ENCODE measurements at regions not wholly inside any gene's neighbourhood (a gene's known extent, or its start where the extent isn't known, plus 50 kb on each side); places are given as distances from the start of the nearest gene placed in this dataset.

GRCh38 chr13:84399320-84400085 lies 517.2 kb upstream of the SLITRK1 start:
- no peak for FAIRE-seq

- no peak for FAIRE-seq
Measured at GRCh38 chr13:84393981-84394625, 511.8 kb upstream of the SLITRK1 start.

GRCh38 chr13:84380866-84381265 lies 498.6 kb upstream of the SLITRK1 start:
- FAIRE-seq = no peak

- FAIRE-seq = no peak
Measured at GRCh38 chr13:84377106-84377505, 494.8 kb upstream of the SLITRK1 start.

GRCh38 chr13:84366506-84366905 lies 484.2 kb upstream of the SLITRK1 start:
- FAIRE-seq = no peak

- FAIRE-seq = no peak
Measured at GRCh38 chr13:84362777-84363176, 480.5 kb upstream of the SLITRK1 start.

GRCh38 chr13:84360822-84361221 lies 478.5 kb upstream of the SLITRK1 start:
- no peak for FAIRE-seq

- no peak for FAIRE-seq
Measured at GRCh38 chr13:84358601-84359000, 476.3 kb upstream of the SLITRK1 start.

- no peak for FAIRE-seq
Measured at GRCh38 chr13:84352946-84353345, 470.7 kb upstream of the SLITRK1 start.

- no peak for FAIRE-seq
Measured at GRCh38 chr13:84339456-84339855, 457.2 kb upstream of the SLITRK1 start.

GRCh38 chr13:84332346-84332745 lies 450.1 kb upstream of the SLITRK1 start:
- no peak for FAIRE-seq

GRCh38 chr13:84315527-84315926 lies 433.3 kb upstream of the SLITRK1 start:
- no peak for FAIRE-seq

GRCh38 chr13:84303035-84303434 lies 420.8 kb upstream of the SLITRK1 start:
- FAIRE-seq = no peak

- FAIRE-seq = no peak
Measured at GRCh38 chr13:84297251-84297650, 415.0 kb upstream of the SLITRK1 start.

GRCh38 chr13:84296401-84296800 lies 414.1 kb upstream of the SLITRK1 start:
- FAIRE-seq = no peak

- no peak for FAIRE-seq
Measured at GRCh38 chr13:84294576-84294975, 412.3 kb upstream of the SLITRK1 start.

GRCh38 chr13:84290386-84290785 lies 408.1 kb upstream of the SLITRK1 start:
- FAIRE-seq = no peak

- no peak for FAIRE-seq
Measured at GRCh38 chr13:84279166-84279565, 396.9 kb upstream of the SLITRK1 start.

- no peak for FAIRE-seq
Measured at GRCh38 chr13:84272877-84273562, 390.7 kb upstream of the SLITRK1 start.

GRCh38 chr13:84265257-84265764 lies 383.0 kb upstream of the SLITRK1 start:
- FAIRE-seq = no peak

- FAIRE-seq = no peak
Measured at GRCh38 chr13:84263354-84264069, 381.2 kb upstream of the SLITRK1 start.

- no peak for FAIRE-seq
Measured at GRCh38 chr13:84255226-84255797, 373.0 kb upstream of the SLITRK1 start.

- FAIRE-seq = no peak
Measured at GRCh38 chr13:84249463-84249862, 367.2 kb upstream of the SLITRK1 start.
